NCI-H128 (cell line): ENCODE measurements at regions not wholly inside any gene's neighbourhood (a gene's known extent, or its start where the extent isn't known, plus 50 kb on each side); places are given as distances from the start of the nearest gene placed in this dataset.

Source experiments
- DNase-seq: peaks from one replicate; lab custom pipeline; 2025; ENCODE audit not compliant: unreplicated experiment; lab: John Stamatoyannopoulos, UW

GRCh38 chr3:111472556-111472955, 69.4 kb upstream of the CD96 start:
- no peak for DNase-seq

- no peak for DNase-seq
These were observed 68.4 kb upstream of the CD96 start for GRCh38 chr3:111473550-111473949.

GRCh38 chr3:111476701-111477100, 65.3 kb upstream of the CD96 start:
- DNase-seq = no peak

- no peak for DNase-seq
These were observed 61.9 kb upstream of the CD96 start for GRCh38 chr3:111480091-111480490.

- DNase-seq = no peak
These were observed 60.4 kb upstream of the CD96 start for GRCh38 chr3:111481551-111481950.

- DNase-seq = no peak
These were observed 59.4 kb upstream of the CD96 start for GRCh38 chr3:111482574-111482973.

- DNase-seq = no peak
These were observed 56.9 kb upstream of the CD96 start for GRCh38 chr3:111485086-111485485.
